CD14-positive monocyte (primary cell): ENCODE measurements at regions not wholly inside any gene's neighbourhood (a gene's known extent, or its start where the extent isn't known, plus 50 kb on each side); places are given as distances from the start of the nearest gene placed in this dataset.

ENCODE experiments used
- DNase-seq, 3 donors: peaks; one replicate each; pipeline ENCODE4 v3.0.0-alpha.2; 2011 to 2022
- H2AFZ ChIP-seq: 2 replicates; pipeline ENCODE4 v1.6.0; 2012; ENCODE audit warnings: mild to moderate bottlenecking, low read depth, low read length, inconsistent platforms; ENCODE audit not compliant: insufficient read depth, poor library complexity, severe bottlenecking
- H3K27ac ChIP-seq, 2 donors: 1 replicate in 1 of 2; 2 replicates in 1 of 2; pipeline ENCODE4 v1.5.1; 2012 to 2013; ENCODE audit warnings: low read length in 2 of 2, control low read depth in 1 of 2, inconsistent platforms in 1 of 2, low read depth in 1 of 2, mild to moderate bottlenecking in 1 of 2
- H3K27me3 ChIP-seq, 2 donors: one replicate each; pipeline versions ENCODE4 v1.6.0 to v1.6.1; 2011 to 2013; ENCODE audit warnings: low read length in 2 of 2; ENCODE audit not compliant: control insufficient read depth in 2 of 2, insufficient read depth in 2 of 2
- H3K36me3 ChIP-seq, 2 donors: replicated peaks in 1 of 2; 1 replicate in 1 of 2; 2 replicates in 1 of 2; pipeline versions ENCODE4 v1.5.1 to v1.6.1; 2012 to 2013; ENCODE audit warnings: low read length in 2 of 2, control low read depth in 1 of 2, inconsistent platforms in 1 of 2, mild to moderate bottlenecking in 1 of 2; ENCODE audit not compliant: insufficient read depth in 2 of 2, control insufficient read depth in 1 of 2
- H3K4me1 ChIP-seq, 2 donors: 1 replicate in 1 of 2; 2 replicates in 1 of 2; pipeline versions ENCODE4 v1.5.1 to v1.6.1; 2012 to 2013; ENCODE audit warnings: low read length in 2 of 2, control low read depth in 1 of 2, inconsistent platforms in 1 of 2, mild to moderate bottlenecking in 1 of 2, moderate library complexity in 1 of 2; ENCODE audit not compliant: insufficient read depth in 2 of 2, control insufficient read depth in 1 of 2
- H3K4me2 ChIP-seq: replicated peaks from 2 replicates; pipeline ENCODE3; 2012; ENCODE audit warnings: low read length, moderate library complexity, mild to moderate bottlenecking; ENCODE audit not compliant: poor library complexity, severe bottlenecking; ENCODE audit errors: extremely low read depth
- H3K4me3 ChIP-seq, 3 experiments: fragments of 200-600 bp in 1 of 3; sonication (generic) in 1 of 3; replicated peaks in 1 of 3; 1 replicate in 2 of 3; 2 replicates in 1 of 3; pipeline ENCODE4 v1.5.1; 2011 to 2013; ENCODE audit warnings: low read length in 3 of 3, mild to moderate bottlenecking in 3 of 3, control low read depth in 2 of 3, low read depth in 2 of 3, inconsistent platforms in 1 of 3, moderate library complexity in 1 of 3
- H3K79me2 ChIP-seq: 2 replicates; pipeline ENCODE4 v1.6.0; 2012; ENCODE audit warnings: mild to moderate bottlenecking, control low read depth, inconsistent platforms, low read length, moderate library complexity; ENCODE audit not compliant: insufficient read depth
- H3K9ac ChIP-seq: 2 replicates; pipeline ENCODE4 v1.6.0; 2017; ENCODE audit warnings: low read length, mild to moderate bottlenecking; ENCODE audit not compliant: insufficient read depth, poor library complexity, severe bottlenecking
- H3K9me3 ChIP-seq, 2 donors: replicated peaks in 1 of 2; 1 replicate in 1 of 2; 2 replicates in 1 of 2; pipeline versions ENCODE4 v1.5.1 to v1.6.1; 2012 to 2013; ENCODE audit warnings: low read length in 2 of 2, control low read depth in 1 of 2; ENCODE audit not compliant: control insufficient read depth in 1 of 2, insufficient read depth in 1 of 2
- H4K20me1 ChIP-seq: 2 replicates; pipeline ENCODE4 v1.6.0; 2012; ENCODE audit warnings: mild to moderate bottlenecking, low read length, control low read depth, moderate library complexity; ENCODE audit not compliant: insufficient read depth
- H3K27ac Mint-ChIP-seq, 7 donors: one replicate each; pipeline ENCODE4 v1.8.0; 2020; ENCODE audit warnings: mild to moderate bottlenecking in 7 of 7, mixed read lengths in 7 of 7, moderate library complexity in 6 of 7, inconsistent platforms in 2 of 7
- H3K27me3 Mint-ChIP-seq, 3 donors: one replicate each; pipeline ENCODE4 v1.8.0; 2021 to 2022; ENCODE audit warnings: low read depth in 3 of 3, mild to moderate bottlenecking in 3 of 3, mixed read lengths in 3 of 3, moderate library complexity in 3 of 3, inconsistent platforms in 1 of 3
- H3K36me3 Mint-ChIP-seq, 2 donors: one replicate each; pipeline ENCODE4 v1.8.0; 2020; ENCODE audit warnings: mixed read lengths in 2 of 2, inconsistent platforms in 1 of 2, mild to moderate bottlenecking in 1 of 2
- H3K4me1 Mint-ChIP-seq: one replicate; pipeline ENCODE4 v1.8.0; 2020; ENCODE audit warnings: mild to moderate bottlenecking, mixed read lengths
- H3K4me3 Mint-ChIP-seq, 2 donors: one replicate each; pipeline ENCODE4 v1.8.0; 2020; ENCODE audit warnings: mild to moderate bottlenecking in 2 of 2, mixed read lengths in 2 of 2, moderate library complexity in 1 of 2
- H3K9me3 Mint-ChIP-seq, 7 donors: one replicate each; pipeline ENCODE4 v1.8.0; 2020 to 2022; ENCODE audit warnings: mixed read lengths in 7 of 7, mild to moderate bottlenecking in 6 of 7, moderate library complexity in 6 of 7, inconsistent platforms in 2 of 7
- CTCF ChIP-seq: fragments of 200-600 bp; IDR thresholded peaks from one replicate; pipeline ENCODE4 v1.8.0; 2022; ENCODE audit warnings: antibody characterized with exemption, mild to moderate bottlenecking
- WGBS: methylation state at CpG from one replicate; pipeline ENCODE4 v1.1.5; 2013; ENCODE audit warnings: missing lambda C conversion rate; ENCODE audit not compliant: insufficient coverage; 5-methylcytosine and 5-hydroxymethylcytosine counted together
- intact Hi-C, 2 donors: fragments of 100-400 bp; cut with micrococcal nuclease; formaldehyde crosslinking; loops; one replicate each; pipeline versions ENCODE4 v1.15.0 to v1.15.1; 2023

- no peak overlapping the region for H3K27ac ChIP-seq
- DNase-seq: no peak
- H3K9ac ChIP-seq: no peak overlapping the region
- WGBS: 96% methylated on average over 2 of the region's 3 CpGs
- no peaks in the 10 kb centered on the region for H3K4me1 Mint-ChIP-seq
- no peaks in the 10 kb centered on the region for H3K79me2 ChIP-seq
- H3K36me3 Mint-ChIP-seq: no peaks in the 10 kb centered on the region
- H3K9me3 ChIP-seq: peaks cover 0 to 1% of the 10 kb centered on the region in 2 donors
- H3K27me3 ChIP-seq: no peaks in the 10 kb centered on the region
- no peak overlapping the region for H2AFZ ChIP-seq
- H3K27me3 Mint-ChIP-seq: no peaks in the 10 kb centered on the region
- H3K9me3 Mint-ChIP-seq: peaks cover 0 to 6% (median 2%) of the 10 kb centered on the region in 7 donors
- H3K4me3 ChIP-seq: no peak overlapping the region
- intact Hi-C loops: no loop called here
- no peak overlapping the region for H3K27ac Mint-ChIP-seq
- no peaks in the 10 kb centered on the region for H3K36me3 ChIP-seq
- no peaks in the 10 kb centered on the region for H3K4me1 ChIP-seq
- no peak overlapping the region for H3K4me2 ChIP-seq
- no peaks in the 10 kb centered on the region for H4K20me1 ChIP-seq
- no peak overlapping the region for H3K4me3 Mint-ChIP-seq
- TF ChIP-seq CTCF: no peak
Observed at GRCh38 chr16:51376080-51376479, 225.0 kb upstream of the SALL1 start.

GRCh38 chr16:51374790-51375189 lies 223.7 kb upstream of the SALL1 start:
- Histone ChIP-seq H4K20me1 (no peaks in the 10 kb centered on the region), H3K4me3 (no peak overlapping the region), H3K27me3 (no peaks in the 10 kb centered on the region), H2AFZ (no peak overlapping the region), H3K27ac (no peak overlapping the region), H3K79me2 (no peaks in the 10 kb centered on the region), H3K4me2 (no peak overlapping the region), H3K36me3 (no peaks in the 10 kb centered on the region), H3K4me1 (no peaks in the 10 kb centered on the region), H3K9ac (no peak overlapping the region), H3K9me3 (peaks cover 0 to 5% of the 10 kb centered on the region in 2 donors)
- no peaks in the 10 kb centered on the region for H3K36me3 Mint-ChIP-seq
- H3K27me3 Mint-ChIP-seq: no peaks in the 10 kb centered on the region
- 90% methylated on average over 2 of the region's 5 CpGs for WGBS
- DNase-seq: no peak
- H3K4me1 Mint-ChIP-seq: no peaks in the 10 kb centered on the region
- H3K4me3 Mint-ChIP-seq: no peak overlapping the region
- H3K9me3 Mint-ChIP-seq: peaks cover 0 to 14% (median 3%) of the 10 kb centered on the region in 7 donors
- peak overlapping the region in 1 of 7 donors; percentile 65 for H3K27ac Mint-ChIP-seq
- intact Hi-C loops: no loop called here
- no peak for TF ChIP-seq CTCF
